H9 (cell line): ENCODE measurements at regions not wholly inside any gene's neighbourhood (a gene's known extent, or its start where the extent isn't known, plus 50 kb on each side); places are given as distances from the start of the nearest gene placed in this dataset.

Experiments
- DNase-seq: peaks from one replicate; pipeline ENCODE4 v3.0.0-alpha.2; 2017
- H2AFZ ChIP-seq: one replicate; pipeline ENCODE4 v1.6.1; 2013; ENCODE audit warnings: mild to moderate bottlenecking, low read length, control low read depth, moderate library complexity
- H2AK5ac ChIP-seq: 2 replicates; pipeline ENCODE4 v1.6.1; 2013; ENCODE audit warnings: low read length, control low read depth, mixed read lengths; ENCODE audit not compliant: insufficient read length
- H2BK120ac ChIP-seq: one replicate; pipeline ENCODE4 v1.6.1; 2013; ENCODE audit warnings: low read depth, mild to moderate bottlenecking, low read length, control low read depth, inconsistent platforms; ENCODE audit not compliant: poor library complexity, severe bottlenecking
- H2BK12ac ChIP-seq: 2 replicates; pipeline ENCODE4 v1.6.1; 2013; ENCODE audit warnings: low read length, control low read depth, mixed read lengths, low read depth; ENCODE audit not compliant: insufficient read length
- H2BK15ac ChIP-seq: 2 replicates; pipeline ENCODE4 v1.6.1; 2013; ENCODE audit warnings: low read depth, low read length, control low read depth
- H2BK20ac ChIP-seq: one replicate; pipeline ENCODE4 v1.6.1; 2013; ENCODE audit warnings: low read depth, mild to moderate bottlenecking, low read length, control low read depth, inconsistent platforms; ENCODE audit not compliant: poor library complexity, severe bottlenecking
- H2BK5ac ChIP-seq: 2 replicates; pipeline ENCODE4 v1.6.1; 2013; ENCODE audit warnings: low read length, control low read depth, mixed read lengths; ENCODE audit not compliant: insufficient read length
- H3K14ac ChIP-seq: 2 replicates; pipeline ENCODE4 v1.6.1; 2013; ENCODE audit warnings: low read length, control low read depth; ENCODE audit not compliant: insufficient read depth
- H3K18ac ChIP-seq: 2 replicates; pipeline ENCODE4 v1.6.1; 2013; ENCODE audit warnings: low read depth, mild to moderate bottlenecking, mixed read lengths, low read length, control low read depth; ENCODE audit not compliant: insufficient read length
- H3K23ac ChIP-seq: 2 replicates; pipeline ENCODE4 v1.6.1; 2013; ENCODE audit warnings: low read length, control low read depth, mixed read lengths, low read depth; ENCODE audit not compliant: insufficient read length
- H3K23me2 ChIP-seq: 2 replicates; pipeline ENCODE4 v1.6.1; 2013; ENCODE audit warnings: low read depth, mild to moderate bottlenecking, mixed read lengths, low read length, control low read depth; ENCODE audit not compliant: insufficient read length, poor library complexity, severe bottlenecking
- H3K27ac ChIP-seq: 2 replicates; pipeline ENCODE4 v1.5.1; 2013; ENCODE audit warnings: low read length, control low read depth, mixed read lengths, low read depth; ENCODE audit not compliant: insufficient read length
- H3K27me3 ChIP-seq: 2 replicates; pipeline ENCODE4 v1.6.1; 2013; ENCODE audit warnings: low read length, control low read depth, inconsistent platforms; ENCODE audit not compliant: insufficient read depth
- H3K4ac ChIP-seq: 2 replicates; pipeline ENCODE4 v1.6.1; 2013; ENCODE audit warnings: low read depth, mild to moderate bottlenecking, control low read depth, inconsistent platforms, low read length, moderate library complexity
- H3K4me1 ChIP-seq: 2 replicates; pipeline ENCODE4 v1.6.1; 2013; ENCODE audit warnings: low read length, control low read depth, inconsistent platforms; ENCODE audit not compliant: insufficient read depth
- H3K4me2 ChIP-seq: 2 replicates; pipeline ENCODE4 v1.6.1; 2013; ENCODE audit warnings: low read length, control low read depth, mixed read lengths; ENCODE audit not compliant: insufficient read length, insufficient read depth
- H3K56ac ChIP-seq: 2 replicates; pipeline ENCODE4 v1.6.1; 2013; ENCODE audit warnings: low read depth, mild to moderate bottlenecking, mixed read lengths, low read length, control low read depth; ENCODE audit not compliant: insufficient read length
- H3K79me1 ChIP-seq: 2 replicates; pipeline ENCODE4 v1.6.1; 2013; ENCODE audit warnings: low read depth, mild to moderate bottlenecking, moderate library complexity, low read length, control low read depth, inconsistent platforms; ENCODE audit not compliant: insufficient read depth, poor library complexity, severe bottlenecking
- H3K79me2 ChIP-seq: 2 replicates; pipeline ENCODE4 v1.6.1; 2013; ENCODE audit warnings: low read length, control low read depth, inconsistent platforms; ENCODE audit not compliant: insufficient read depth
- H3K9ac ChIP-seq: 2 replicates; pipeline ENCODE4 v1.6.1; 2013; ENCODE audit warnings: low read length, control low read depth, mixed read lengths; ENCODE audit not compliant: insufficient read length; ENCODE audit errors: extremely low read depth
- H3K9me3 ChIP-seq: one replicate; pipeline ENCODE4 v1.6.1; 2013; ENCODE audit warnings: low read depth, low read length, inconsistent platforms; ENCODE audit not compliant: control insufficient read depth
- H3T11ph ChIP-seq: one replicate; pipeline ENCODE4 v1.6.1; 2013; ENCODE audit warnings: mild to moderate bottlenecking, low read length, control low read depth, inconsistent platforms
- H4K20me1 ChIP-seq: one replicate; pipeline ENCODE4 v1.6.1; 2013; ENCODE audit not compliant: control insufficient read depth, insufficient read length, insufficient read depth
- H4K5ac ChIP-seq: 2 replicates; pipeline ENCODE4 v1.6.1; 2013; ENCODE audit warnings: low read depth, mild to moderate bottlenecking, mixed read lengths, low read length, control low read depth; ENCODE audit not compliant: insufficient read length
- H4K8ac ChIP-seq: replicated peaks from 2 replicates; pipeline ENCODE4 v1.6.1; 2013; ENCODE audit warnings: low read length, control low read depth, mixed read lengths, low read depth; ENCODE audit not compliant: insufficient read length
- H4K91ac ChIP-seq: 2 replicates; pipeline ENCODE4 v1.6.1; 2013; ENCODE audit warnings: low read depth, mild to moderate bottlenecking, moderate library complexity, mixed read lengths, low read length, control low read depth; ENCODE audit not compliant: insufficient read length
- H3K27ac Mint-ChIP-seq, 3 experiments: 2 replicates in 2 of 3; 3 replicates in 1 of 3; pipeline ENCODE4 v1.8.0; 2020 to 2021; ENCODE audit warnings: mixed read lengths in 3 of 3, mild to moderate bottlenecking in 1 of 3, moderate library complexity in 1 of 3
- H3K27me3 Mint-ChIP-seq: 2 replicates; pipeline ENCODE4 v1.8.0; 2021; ENCODE audit warnings: low read depth, mild to moderate bottlenecking, moderate library complexity, mixed read lengths
- H3K36me3 Mint-ChIP-seq, 3 experiments: 2 replicates in 2 of 3; 3 replicates in 1 of 3; pipeline ENCODE4 v1.8.0; 2020 to 2021; ENCODE audit warnings: low read depth in 3 of 3, mixed read lengths in 3 of 3; ENCODE audit not compliant: insufficient read depth in 1 of 3
- H3K4me1 Mint-ChIP-seq, 2 experiments: 2 replicates each; pipeline ENCODE4 v1.8.0; 2020; ENCODE audit warnings: mixed read lengths in 2 of 2
- H3K4me3 Mint-ChIP-seq, 2 experiments: 2 replicates in 1 of 2; 3 replicates in 1 of 2; pipeline ENCODE4 v1.8.0; 2020 to 2021; ENCODE audit warnings: mild to moderate bottlenecking in 2 of 2, mixed read lengths in 2 of 2, moderate library complexity in 1 of 2
- H3K9me3 Mint-ChIP-seq, 2 experiments: 2 replicates in 1 of 2; 3 replicates in 1 of 2; pipeline ENCODE4 v1.8.0; 2020; ENCODE audit warnings: mild to moderate bottlenecking in 2 of 2, mixed read lengths in 2 of 2, moderate library complexity in 1 of 2
- CTCF ChIP-seq: fragments of 200-600 bp; sonication (generic); conservative IDR thresholded peaks from 3 replicates; pipeline ENCODE4 v1.8.0; 2021; ENCODE audit warnings: antibody characterized with exemption, mild to moderate bottlenecking

- Histone ChIP-seq H3K56ac (no peak overlapping the region), H2BK15ac (no peak overlapping the region), H3K4me1 (no peaks in the 10 kb centered on the region), H3K4ac (no peak overlapping the region), H2BK120ac (no peak overlapping the region), H3K23me2 (no peaks in the 10 kb centered on the region), H4K5ac (no peak overlapping the region), H3K4me2 (no peak overlapping the region), H3K14ac (no peak overlapping the region), H4K20me1 (no peaks in the 10 kb centered on the region), H3K79me1 (no peaks in the 10 kb centered on the region), H2BK12ac (no peak overlapping the region), H3K9ac (no peak overlapping the region), H2BK5ac (no peak overlapping the region), H3K27ac (no peak overlapping the region), H4K8ac (no peak overlapping the region), H3K27me3 (no peaks in the 10 kb centered on the region), H2AK5ac (no peak overlapping the region), H3K18ac (no peak overlapping the region), H4K91ac (no peak overlapping the region), H2BK20ac (no peak overlapping the region), H3K9me3 (no peaks in the 10 kb centered on the region), H3K79me2 (no peaks in the 10 kb centered on the region), H3T11ph (no peak overlapping the region), H2AFZ (no peak overlapping the region), H3K23ac (no peak overlapping the region)
- Mint-ChIP-seq H3K9me3 (no peaks in the 10 kb centered on the region), H3K27ac (no peak overlapping the region), H3K4me1 (no peaks in the 10 kb centered on the region), H3K27me3 (no peaks in the 10 kb centered on the region), H3K36me3 (no peaks in the 10 kb centered on the region), H3K4me3 (no peak overlapping the region)
- no peak for DNase-seq
- no peak for TF ChIP-seq CTCF
Observed at GRCh38 chr6:115843945-115844344, 216.7 kb downstream of the FRK start.
